GM12878 (cell line): ENCODE measurements at regions not wholly inside any gene's neighbourhood (a gene's known extent, or its start where the extent isn't known, plus 50 kb on each side); places are given as distances from the start of the nearest gene placed in this dataset.

Experiments used
- ATAC-seq: fragments of 200-7000 bp; cut with Tn5 transposase; 3 replicates; pipeline ENCODE4 v1.9.1; 2020; ENCODE audit warnings: mild to moderate bottlenecking, moderate library complexity
- BruUV-seq: library from RNA; stranded (reverse); fragments of 400-500 nt; replicated peaks from 2 replicates; lab custom pipeline; 2021; lab: Mats Ljungman, UMichigan
- CTCF ChIA-PET: fragments of 300-600 bp; sonication (Branson Sonifier 250); formaldehyde crosslinking; extraction: SDS; loops from one replicate; lab custom pipeline; 2021; ENCODE audit warnings: inconsistent platforms; lab: Yijun Ruan, JAX
- POLR2A ChIA-PET: fragments of 350-600 bp; formaldehyde crosslinking; extraction: SDS; loops from one replicate; lab custom pipeline; 2021; ENCODE audit warnings: inconsistent platforms; lab: Charles Lee
- RAD21 ChIA-PET: fragments of 300-600 bp; sonication (Branson Sonifier 250); formaldehyde crosslinking; loops from one replicate; lab custom pipeline; 2023; ENCODE audit warnings: antibody characterized with exemption; ENCODE audit not compliant: unreplicated experiment; lab: Charles Lee
- SMC1A ChIA-PET: fragments of 300-600 bp; sonication (Branson Sonifier 250); formaldehyde crosslinking; loops from one replicate; lab custom pipeline; 2023; ENCODE audit not compliant: unreplicated experiment, uncharacterized antibody; lab: Charles Lee
- DNase-seq: peaks from one replicate; pipeline ENCODE4 v3.0.0-alpha.2; 2011; ENCODE audit warnings: low read depth, low spot score
- FAIRE-seq: peaks from 3 replicates; lab custom pipeline; 2011; peaks lifted over from hg19 to GRCh38; lab: Jason Lieb, UNC
- H2AFZ ChIP-seq: 2 replicates; pipeline ENCODE4 v1.6.0; 2011; ENCODE audit warnings: low read depth, low read length, control low read depth; ENCODE audit not compliant: control insufficient read depth
- H3K27ac ChIP-seq: 2 replicates; pipeline ENCODE4 v1.5.1; 2011; ENCODE audit warnings: control low read depth; ENCODE audit not compliant: control insufficient read depth, insufficient read depth
- H3K27me3 ChIP-seq, 2 experiments: replicated peaks in 1 of 2; 2 replicates each; pipeline versions ENCODE4 v1.6.0 to v1.6.1; 2011; ENCODE audit warnings: low read length in 1 of 2; ENCODE audit not compliant: control insufficient read depth in 2 of 2, insufficient read depth in 2 of 2
- H3K36me3 ChIP-seq, 2 experiments: 2 replicates each; pipeline ENCODE4 v1.5.1; 2011; ENCODE audit warnings: low read length in 1 of 2; ENCODE audit not compliant: control insufficient read depth in 2 of 2, insufficient read depth in 2 of 2
- H3K4me1 ChIP-seq: 2 replicates; pipeline ENCODE4 v1.6.1; 2011; ENCODE audit warnings: mild to moderate bottlenecking, low read length, moderate library complexity, mixed read lengths; ENCODE audit not compliant: control insufficient read depth, insufficient read depth
- H3K4me2 ChIP-seq: 2 replicates; pipeline ENCODE4 v1.6.0; 2011; ENCODE audit warnings: control low read depth; ENCODE audit not compliant: control insufficient read depth, insufficient read depth
- H3K4me3 ChIP-seq: fragments of 200-600 bp; sonication (generic); 2 replicates; pipeline ENCODE4 v1.5.1; 2016
- H3K79me2 ChIP-seq: 2 replicates; pipeline ENCODE4 v1.6.0; 2011; ENCODE audit warnings: low read length; ENCODE audit not compliant: control insufficient read depth, insufficient read depth
- H3K9ac ChIP-seq: 2 replicates; pipeline ENCODE4 v1.8.0; 2011; ENCODE audit warnings: low read length, control low read depth, mixed read lengths; ENCODE audit not compliant: control insufficient read depth, insufficient read depth
- H3K9me3 ChIP-seq: replicated peaks from 3 replicates; pipeline ENCODE4 v1.5.1; 2011; ENCODE audit warnings: mild to moderate bottlenecking, low read length; ENCODE audit not compliant: control insufficient read depth, insufficient read depth
- H4K20me1 ChIP-seq: 2 replicates; pipeline ENCODE4 v1.6.0; 2011; ENCODE audit not compliant: control insufficient read depth, insufficient read depth
- BACH1 ChIP-seq: fragments of 450-650 bp; IDR thresholded peaks from 2 replicates; pipeline ENCODE4 v1.6.1; 2017; ENCODE audit warnings: mild to moderate bottlenecking, borderline replicate concordance
- ETV6 ChIP-seq, 2 experiments: fragments of 450-650 bp in 1 of 2; IDR thresholded peaks in 1 of 2; conservative IDR thresholded peaks in 1 of 2; 2 replicates each; pipeline ENCODE4 v1.6.1; 2014; ENCODE audit warnings: antibody characterized with exemption in 1 of 2, borderline replicate concordance in 1 of 2, low read depth in 1 of 2, mild to moderate bottlenecking in 1 of 2, moderate library complexity in 1 of 2
- IKZF1 ChIP-seq: fragments of 450-650 bp; conservative IDR thresholded peaks from 2 replicates; pipeline ENCODE4 v1.6.1; 2017; ENCODE audit warnings: antibody characterized with exemption, mild to moderate bottlenecking
- WGBS: methylation state at CpG from one replicate; pipeline ENCODE4 v1.1.6; 2016; ENCODE audit warnings: low lambda C conversion rate; ENCODE audit not compliant: insufficient replicate concordance, insufficient coverage; ENCODE audit errors: missing lambda C conversion rate; 5-methylcytosine and 5-hydroxymethylcytosine counted together
- in situ Hi-C: fragments of 300-500 bp; cut with MboI; formaldehyde crosslinking; loops from 9 replicates; pipeline ENCODE4 v1.14.3; 2018; ENCODE audit warnings: mixed read lengths
- intact Hi-C: fragments of 100-400 bp; cut with micrococcal nuclease; formaldehyde crosslinking; loops from one replicate; pipeline ENCODE4 v1.14.2; 2022; ENCODE audit not compliant: unreplicated experiment
- TF ChIP-seq, protein P1 (sequence below): fragments of 450-650 bp; IDR thresholded peaks from 2 replicates; pipeline ENCODE4 v1.6.1; 2018; ENCODE audit warnings: borderline replicate concordance, mild to moderate bottlenecking; ENCODE audit not compliant: partially characterized antibody

DNA sequence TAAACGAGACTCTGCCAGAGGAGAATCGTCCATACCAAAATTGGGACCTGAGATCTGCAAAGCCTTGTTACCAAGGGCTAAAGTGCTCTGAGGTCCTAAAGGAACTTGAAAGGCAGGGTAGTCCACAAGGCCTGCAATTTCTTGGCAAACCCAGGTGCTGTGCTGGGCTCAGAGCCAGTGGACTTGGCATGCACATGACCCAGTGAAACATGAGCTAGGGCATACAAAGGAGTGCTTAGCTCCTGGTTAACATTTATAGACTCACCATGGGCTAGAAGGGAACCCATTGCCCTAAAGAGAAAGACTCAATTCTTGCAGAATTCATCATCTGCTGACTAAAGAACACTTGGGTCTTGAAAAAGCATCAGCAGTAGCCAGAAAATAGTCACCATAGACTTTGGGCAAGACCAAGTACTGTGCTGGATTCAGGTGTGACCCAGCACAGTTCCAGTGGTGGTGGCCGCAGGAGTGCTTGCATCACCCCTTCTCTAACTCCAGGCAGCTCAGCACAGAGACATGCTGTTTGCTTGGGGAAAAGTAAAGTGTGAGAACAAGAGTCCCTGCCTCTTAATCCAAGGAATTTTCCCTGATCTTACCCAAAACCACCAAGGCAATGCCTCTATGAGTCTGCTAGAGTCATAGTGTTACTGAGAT, 1069.4 kb upstream of the ADGRL2 start (continued):
- TF ChIP-seq IKZF1 (no peak), ETV6 (conservative IDR thresholded peaks at IDR 0.05 in 1 of 2, IDR thresholded peaks at IDR 0.05 in 1 of 2; ENCODE audit: borderline replicate concordance in 1 of 2, low read depth in 1 of 2) (no peak), BACH1 (no peak)

- CTCF ChIA-PET: no interaction called here
Observed at GRCh38 chr1:80722611-80723010, 1078.1 kb upstream of the ADGRL2 start.

More at GRCh38 chr1:80722611-80723010, 1078.1 kb upstream of the ADGRL2 start:
- ATAC-seq (no peak), FAIRE-seq (no peak), DNase-seq (no peak)
- no peaks in the 10 kb centered on the region for H3K36me3 ChIP-seq
- no peaks in the 10 kb centered on the region for H4K20me1 ChIP-seq
- H3K4me1 ChIP-seq: no peaks in the 10 kb centered on the region
- no peak overlapping the region for H3K9ac ChIP-seq
- intact Hi-C loops: no loop called here
- no TSS peak for BruUV-seq
- no peak overlapping the region for H3K4me3 ChIP-seq
- TF ChIP-seq, protein P1, sequence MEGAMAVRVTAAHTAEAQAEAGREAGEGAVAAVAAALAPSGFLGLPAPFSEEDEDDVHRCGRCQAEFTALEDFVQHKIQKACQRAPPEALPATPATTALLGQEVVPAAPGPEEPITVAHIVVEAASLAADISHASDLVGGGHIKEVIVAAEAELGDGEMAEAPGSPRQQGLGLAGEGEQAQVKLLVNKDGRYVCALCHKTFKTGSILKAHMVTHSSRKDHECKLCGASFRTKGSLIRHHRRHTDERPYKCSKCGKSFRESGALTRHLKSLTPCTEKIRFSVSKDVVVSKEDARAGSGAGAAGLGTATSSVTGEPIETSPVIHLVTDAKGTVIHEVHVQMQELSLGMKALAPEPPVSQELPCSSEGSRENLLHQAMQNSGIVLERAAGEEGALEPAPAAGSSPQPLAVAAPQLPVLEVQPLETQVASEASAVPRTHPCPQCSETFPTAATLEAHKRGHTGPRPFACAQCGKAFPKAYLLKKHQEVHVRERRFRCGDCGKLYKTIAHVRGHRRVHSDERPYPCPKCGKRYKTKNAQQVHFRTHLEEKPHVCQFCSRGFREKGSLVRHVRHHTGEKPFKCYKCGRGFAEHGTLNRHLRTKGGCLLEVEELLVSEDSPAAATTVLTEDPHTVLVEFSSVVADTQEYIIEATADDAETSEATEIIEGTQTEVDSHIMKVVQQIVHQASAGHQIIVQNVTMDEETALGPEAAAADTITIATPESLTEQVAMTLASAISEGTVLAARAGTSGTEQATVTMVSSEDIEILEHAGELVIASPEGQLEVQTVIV: no peak
- TF ChIP-seq, all 136 proteins: peak for 0
- SMC1A ChIA-PET: no interaction called here
- H3K4me2 ChIP-seq: no peak overlapping the region
- no peak overlapping the region for H2AFZ ChIP-seq
- H3K27me3 ChIP-seq: no peaks in the 10 kb centered on the region
- no peaks in the 10 kb centered on the region for H3K9me3 ChIP-seq
- no peak overlapping the region for H3K27ac ChIP-seq
- WGBS: 0% methylated on average over 2 of the region's 2 CpGs
- no peaks in the 10 kb centered on the region for H3K79me2 ChIP-seq
- POLR2A ChIA-PET: no interaction called here
- in situ Hi-C loops: no loop called here
- RAD21 ChIA-PET: no interaction called here
